ENCODE measurements at regions not wholly inside any gene's neighbourhood (a gene's known extent, or its start where the extent isn't known, plus 50 kb on each side); places are given as distances from the start of the nearest gene placed in this dataset.

- no peak for DNase-seq (ENCODE audit: low read depth)
- TF ChIP-seq CTCF (IDR thresholded peaks at IDR 0.05; ENCODE audit: insufficient read depth, low read length) = no peak
- H3K4me3 ChIP-seq (ENCODE audit: low read depth, low read length) = no peak overlapping the region
Measured at GRCh38 chr9:115770521-115770920, 383.1 kb upstream of the PAPPA start.

- no peak for TF ChIP-seq CTCF (IDR thresholded peaks at IDR 0.05; ENCODE audit: insufficient read depth, low read length)
- no peak overlapping the region for H3K4me3 ChIP-seq (ENCODE audit: low read depth, low read length)
- DNase-seq (ENCODE audit: low read depth) = no peak
Measured at GRCh38 chr9:115775659-115776058, 377.9 kb upstream of the PAPPA start.

- H3K4me3 ChIP-seq (ENCODE audit: low read depth, low read length) = no peak overlapping the region
- no peak for DNase-seq (ENCODE audit: low read depth)
- TF ChIP-seq CTCF (IDR thresholded peaks at IDR 0.05; ENCODE audit: insufficient read depth, low read length) = no peak
Measured at GRCh38 chr9:115777610-115778009, 376.0 kb upstream of the PAPPA start.

GRCh38 chr9:115781070-115781736, 372.4 kb upstream of the PAPPA start:
- DNase-seq (ENCODE audit: low read depth) = no peak
- TF ChIP-seq CTCF (IDR thresholded peaks at IDR 0.05; ENCODE audit: insufficient read depth, low read length) = no peak

GRCh38 chr9:115786321-115786720, 367.3 kb upstream of the PAPPA start:
- no peak overlapping the region for H3K4me3 ChIP-seq (ENCODE audit: low read depth, low read length)
- DNase-seq (ENCODE audit: low read depth) = peak; percentile 76
- no peak for TF ChIP-seq CTCF (IDR thresholded peaks at IDR 0.05; ENCODE audit: insufficient read depth, low read length)

More at GRCh38 chr9:115781070-115781736, 372.4 kb upstream of the PAPPA start:
- no peak overlapping the region for H3K4me3 ChIP-seq (ENCODE audit: low read depth, low read length)

- no peak for DNase-seq (ENCODE audit: low read depth)
- TF ChIP-seq CTCF (IDR thresholded peaks at IDR 0.05; ENCODE audit: insufficient read depth, low read length) = no peak
- H3K4me3 ChIP-seq (ENCODE audit: low read depth, low read length) = no peak overlapping the region
Measured at GRCh38 chr9:115790520-115790919, 363.1 kb upstream of the PAPPA start.

Measured in fibroblast of the aortic adventitia (primary cell).